Chondrocyte (in vitro differentiated cells): ENCODE measurements at regions not wholly inside any gene's neighbourhood (a gene's known extent, or its start where the extent isn't known, plus 50 kb on each side); places are given as distances from the start of the nearest gene placed in this dataset.

ENCODE experiments used
- DNase-seq: peaks from one replicate; pipeline ENCODE4 v3.0.0; 2021; ENCODE audit warnings: mixed read lengths, low spot score
- H3K27ac Mint-ChIP-seq: one replicate; pipeline ENCODE4 v1.8.0; 2021; ENCODE audit warnings: mild to moderate bottlenecking, moderate library complexity, mixed read lengths; ENCODE audit not compliant: unreplicated experiment
- H3K27me3 Mint-ChIP-seq: 2 replicates; pipeline ENCODE4 v1.8.0; 2021; ENCODE audit warnings: low read depth, mixed read lengths
- H3K36me3 Mint-ChIP-seq: 2 replicates; pipeline ENCODE4 v1.8.0; 2021; ENCODE audit warnings: low read depth, mixed read lengths
- H3K4me1 Mint-ChIP-seq: 2 replicates; pipeline ENCODE4 v1.8.0; 2021; ENCODE audit warnings: low read depth, mild to moderate bottlenecking, mixed read lengths
- H3K4me3 Mint-ChIP-seq: one replicate; pipeline ENCODE4 v1.8.0; 2021; ENCODE audit warnings: mild to moderate bottlenecking, moderate library complexity, mixed read lengths; ENCODE audit not compliant: unreplicated experiment
- H3K9me3 Mint-ChIP-seq: 2 replicates; pipeline ENCODE4 v1.8.0; 2021; ENCODE audit warnings: low read depth, mixed read lengths
- CTCF ChIP-seq: fragments of 200-600 bp; sonication (generic); IDR thresholded peaks from 2 replicates; pipeline ENCODE4 v1.5.0; 2021; ENCODE audit warnings: antibody characterized with exemption, mild to moderate bottlenecking, moderate library complexity

GRCh38 chr10:29736366-29737073 is 101.7 kb upstream of the SVIL start:
- no peak for TF ChIP-seq CTCF
- Mint-ChIP-seq H3K4me3 (peak overlapping the region; percentile 81), H3K4me1 (peaks cover 46% of the 10 kb centered on the region), H3K9me3 (no peaks in the 10 kb centered on the region), H3K27me3 (no peaks in the 10 kb centered on the region), H3K27ac (peak overlapping the region; percentile 54), H3K36me3 (no peaks in the 10 kb centered on the region)
- DNase-seq: no peak

GRCh38 chr10:29735628-29736365 is 101.0 kb upstream of the SVIL start:
- Mint-ChIP-seq H3K4me1 (peaks cover 47% of the 10 kb centered on the region), H3K9me3 (no peaks in the 10 kb centered on the region), H3K27me3 (no peaks in the 10 kb centered on the region), H3K27ac (peak overlapping the region; percentile 54), H3K36me3 (no peaks in the 10 kb centered on the region), H3K4me3 (peak overlapping the region; percentile 81)
- DNase-seq: peak; percentile 92
- peak; percentile 99 for TF ChIP-seq CTCF

GRCh38 chr10:29734962-29735627 is 100.3 kb upstream of the SVIL start:
- peak; percentile 89 for DNase-seq
- peak overlapping the region; percentile 76 for H3K4me3 Mint-ChIP-seq
- H3K27ac Mint-ChIP-seq: peak overlapping the region; percentile 65
- no peaks in the 10 kb centered on the region for H3K36me3 Mint-ChIP-seq
- TF ChIP-seq CTCF: no peak
- H3K27me3 Mint-ChIP-seq: no peaks in the 10 kb centered on the region
- H3K4me1 Mint-ChIP-seq: peaks cover 51% of the 10 kb centered on the region
- no peaks in the 10 kb centered on the region for H3K9me3 Mint-ChIP-seq

GRCh38 chr10:29734640-29734961 is 99.8 kb upstream of the SVIL start:
- H3K9me3 Mint-ChIP-seq: no peaks in the 10 kb centered on the region

More at GRCh38 chr10:29734640-29734961, 99.8 kb upstream of the SVIL start:
- H3K27ac Mint-ChIP-seq: peak overlapping the region; percentile 65
- H3K4me1 Mint-ChIP-seq: peaks cover 54% of the 10 kb centered on the region
- DNase-seq: no peak
- H3K4me3 Mint-ChIP-seq: peak overlapping the region; percentile 76
- no peaks in the 10 kb centered on the region for H3K36me3 Mint-ChIP-seq
- no peak for TF ChIP-seq CTCF
- H3K27me3 Mint-ChIP-seq: no peaks in the 10 kb centered on the region
